EL (cell line): ENCODE measurements at regions not wholly inside any gene's neighbourhood (a gene's known extent, or its start where the extent isn't known, plus 50 kb on each side); places are given as distances from the start of the nearest gene placed in this dataset.
"Not testable (repeated sequence)": the region's sequence is repeated elsewhere in the genome, so short reads cannot be mapped to it uniquely, and the experiment has no call there.

ENCODE experiments used
- DNase-seq: peaks from one replicate; pipeline ENCODE4 v3.0.0-alpha.2; 2016

DNA sequence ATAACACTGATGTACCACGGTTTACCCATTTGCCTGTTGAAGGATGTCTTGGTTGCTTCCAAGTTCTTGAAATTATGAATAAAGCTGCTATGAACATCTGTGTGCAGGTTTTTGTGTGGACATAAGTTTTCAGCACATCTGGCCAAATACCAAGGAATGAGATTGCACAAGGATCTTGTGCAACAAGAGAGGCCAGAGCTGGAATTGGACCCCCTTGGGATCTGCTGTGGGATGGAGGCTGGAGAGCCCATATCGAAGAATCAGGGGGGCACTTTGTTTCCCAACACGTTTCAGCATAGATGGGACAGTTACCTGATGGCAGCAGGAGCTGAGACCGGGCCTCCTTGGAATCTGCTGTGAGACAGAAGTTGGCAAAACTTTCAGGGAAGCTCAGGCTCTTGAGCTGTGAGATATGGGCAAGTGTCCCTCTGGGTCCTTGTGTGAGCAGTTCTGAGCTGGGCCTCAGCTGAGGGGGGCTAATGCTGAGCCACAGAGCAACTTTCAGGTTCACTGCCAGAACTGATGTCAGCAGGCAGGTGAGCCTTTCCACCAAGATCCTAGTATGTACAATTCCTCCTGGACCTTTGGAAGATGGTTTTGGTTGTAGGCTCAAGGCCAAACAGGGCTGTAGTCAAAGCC lies 115.2 kb upstream of the RAB18 start:
- peak; percentile 10 for DNase-seq

DNA sequence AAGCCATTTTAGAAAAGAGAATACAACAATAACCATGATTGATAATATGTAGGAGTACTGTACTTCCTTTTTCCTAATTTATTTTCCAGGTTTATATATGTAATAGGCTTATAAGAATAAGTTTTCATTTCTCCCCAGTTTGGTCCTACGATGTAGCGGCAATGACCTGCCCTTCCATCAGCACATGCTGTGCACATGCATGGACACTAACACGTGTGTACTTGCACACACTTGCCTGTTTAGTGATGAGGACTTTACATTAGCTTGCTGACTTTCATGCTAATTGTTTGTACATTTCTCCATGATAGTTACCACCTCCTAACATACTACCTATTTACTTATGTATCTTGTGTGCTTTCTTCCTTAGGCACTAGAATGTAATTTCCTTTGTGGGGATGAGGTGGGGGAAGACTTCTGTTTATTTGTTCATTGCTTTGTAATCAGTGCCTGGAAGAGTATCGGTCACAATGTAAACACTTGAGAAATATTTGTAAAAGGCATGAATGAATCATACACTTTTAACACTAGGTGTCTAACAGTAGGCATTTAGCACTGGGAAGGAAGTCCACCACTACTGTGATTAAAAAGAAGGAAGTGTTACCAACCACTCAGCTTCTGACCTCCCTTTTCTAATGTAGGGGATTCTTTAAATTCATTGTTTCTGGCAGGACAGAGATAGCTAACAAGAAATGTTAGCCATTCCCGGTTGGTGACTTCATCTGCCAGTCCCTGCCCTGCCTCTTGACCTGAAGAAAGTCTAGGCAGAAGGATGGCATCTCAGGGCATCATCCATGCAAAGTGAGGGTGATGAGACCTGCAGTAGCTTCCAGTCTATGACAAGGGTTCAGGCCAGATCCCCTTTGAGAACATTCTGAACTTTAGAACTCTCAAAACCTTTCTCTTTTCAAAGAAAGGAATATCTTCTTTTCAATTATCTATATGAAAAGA lies 120.2 kb upstream of the RAB18 start:
- DNase-seq, result peak; percentile 54

DNA sequence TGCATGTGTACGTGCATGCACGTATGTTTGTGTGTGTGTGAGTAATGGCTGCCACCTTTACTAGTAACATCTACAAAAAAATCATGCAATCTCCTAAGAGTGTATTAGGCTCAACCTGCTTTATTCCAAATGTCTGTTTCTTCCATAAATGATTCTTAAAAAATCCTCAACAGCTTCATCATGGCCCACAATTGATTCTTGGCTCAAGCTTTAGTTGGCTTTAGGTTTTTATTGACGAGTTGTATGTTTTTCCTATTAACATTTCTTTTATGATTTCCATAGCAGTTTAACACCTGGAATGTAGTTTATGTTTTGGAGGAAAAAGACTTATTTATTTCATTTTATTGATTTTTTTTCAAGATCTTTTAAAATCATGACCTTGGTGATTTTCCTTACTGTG lies 121.9 kb upstream of the RAB18 start:
- DNase-seq, result no peak

DNA sequence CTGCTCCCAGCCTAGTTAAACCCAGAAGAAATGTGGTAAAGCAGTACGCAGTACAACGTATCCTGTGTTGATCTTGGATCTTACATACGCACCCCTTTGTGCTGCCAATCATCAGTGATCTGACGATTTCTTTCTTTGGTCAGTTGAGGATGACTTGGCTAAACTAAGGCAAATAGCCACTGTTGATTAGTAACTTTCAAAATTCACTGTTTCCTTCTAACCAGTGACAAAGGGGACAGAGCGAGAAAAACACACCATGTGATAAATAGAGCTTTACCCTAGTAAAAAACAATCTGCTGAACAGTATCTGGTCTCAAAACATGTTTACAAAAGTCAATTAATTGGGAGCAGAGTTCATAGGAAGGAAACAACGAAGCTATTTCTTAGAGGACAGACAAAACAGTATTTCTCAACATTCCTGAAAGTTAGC lies 123.2 kb upstream of the RAB18 start:
- DNase-seq, result no peak

DNA sequence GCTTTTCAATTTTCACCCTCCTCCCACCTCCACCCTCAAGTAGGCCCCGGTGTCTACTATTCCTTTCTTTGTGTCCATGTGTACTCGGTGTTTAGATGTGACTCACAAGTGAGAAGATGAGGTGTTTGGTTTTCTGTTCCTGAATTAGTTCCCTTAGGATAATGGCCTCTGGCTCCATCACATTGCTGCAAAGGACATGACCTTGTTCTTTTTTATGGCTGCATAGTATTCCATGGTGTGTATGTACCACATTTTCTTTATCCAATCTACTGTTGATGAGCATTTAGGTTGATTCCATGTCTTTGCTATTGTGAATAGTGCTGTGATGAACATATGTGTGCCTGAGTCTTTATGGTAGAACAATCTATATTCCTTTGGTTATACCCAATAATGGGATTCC lies 125.1 kb upstream of the RAB18 start:
- not testable (repeated sequence) for DNase-seq

DNA sequence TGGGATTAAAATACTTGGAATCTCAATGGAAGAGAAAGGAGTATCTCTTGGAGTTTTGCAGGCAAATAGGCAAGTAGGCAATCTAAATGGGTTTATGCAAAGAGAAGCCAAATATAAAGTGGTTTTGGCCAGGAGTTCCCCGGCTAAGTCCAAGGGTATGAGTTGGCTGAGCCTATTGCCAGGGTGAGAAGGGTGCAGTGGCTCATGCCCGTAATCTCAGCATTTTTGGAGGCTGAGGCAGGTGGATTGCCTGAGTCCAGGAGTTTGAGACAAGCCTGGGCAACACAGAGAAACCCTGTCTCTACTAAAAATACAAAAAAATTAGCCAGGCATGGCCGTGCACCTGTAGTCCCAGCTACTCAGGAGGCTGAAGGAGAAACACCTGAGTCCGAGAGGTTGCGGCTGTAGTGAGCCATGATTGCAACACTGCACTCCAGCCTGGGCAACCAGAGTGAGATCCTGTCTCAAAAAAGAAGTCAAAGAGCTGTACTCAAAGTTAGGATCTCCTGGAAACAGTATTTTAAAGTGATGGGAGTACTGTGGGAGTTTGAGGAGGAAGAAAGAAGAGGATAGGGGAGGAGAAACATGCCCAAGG lies 130.4 kb upstream of the RAB18 start:
- DNase-seq, result no peak

DNA sequence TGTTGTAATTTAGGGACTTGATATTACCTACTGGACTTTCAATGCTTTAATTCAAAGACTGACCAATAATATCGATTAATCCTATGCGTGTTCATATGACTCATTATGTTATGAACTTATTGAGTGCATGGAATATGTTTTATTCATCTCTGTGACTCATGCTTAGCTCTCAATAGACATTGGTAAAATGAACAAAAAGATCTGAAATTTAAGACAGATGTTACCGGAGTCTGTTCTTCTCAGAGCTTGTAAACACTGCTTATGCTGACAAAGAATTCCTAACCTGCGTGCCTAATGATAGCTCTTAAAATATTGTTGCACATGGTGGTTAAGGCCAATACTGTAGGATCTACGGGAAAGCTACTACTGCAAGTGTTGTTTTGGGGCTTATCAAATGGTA lies 131.5 kb upstream of the ACBD5 start:
- peak; percentile 17 for DNase-seq

DNA sequence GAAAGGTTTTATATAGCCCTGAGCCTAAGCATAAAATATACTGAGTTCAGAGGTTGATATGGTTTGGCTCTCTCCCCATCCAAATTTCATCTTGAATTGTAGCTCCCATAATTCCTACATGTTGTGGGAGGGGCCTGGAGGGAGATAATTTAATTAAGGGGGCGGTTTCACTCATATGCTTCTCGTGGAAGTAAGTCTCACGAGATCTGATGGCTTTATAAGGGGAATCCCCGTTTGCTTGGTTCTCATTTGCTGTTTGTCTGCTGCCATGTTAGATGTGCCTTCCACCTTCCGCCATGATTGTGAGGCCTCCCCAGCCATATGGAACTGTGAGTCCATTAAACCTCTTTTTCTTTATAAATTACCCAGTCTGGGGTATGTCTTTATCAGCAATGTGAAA lies 130.8 kb upstream of the ACBD5 start:
- not testable (repeated sequence) for DNase-seq

DNA sequence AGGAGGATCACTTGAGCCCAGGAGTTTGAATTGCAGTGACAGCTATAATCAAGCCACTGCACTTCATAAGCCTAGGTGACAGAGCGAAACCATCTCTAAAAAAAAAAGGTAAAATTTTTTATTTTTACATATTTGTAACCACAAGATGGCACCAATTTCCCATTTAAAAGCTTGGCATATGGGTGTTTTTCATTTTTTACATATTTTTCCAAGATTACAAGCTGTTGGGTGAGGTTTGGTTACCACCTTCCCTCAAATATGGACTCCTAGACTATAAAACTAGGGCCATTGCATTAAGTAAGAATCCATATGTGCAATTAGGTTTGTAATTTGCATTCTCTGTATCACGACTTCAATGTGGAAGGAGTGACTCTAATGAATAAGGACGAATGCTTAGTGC lies 129.3 kb upstream of the ACBD5 start:
- peak; percentile 18 for DNase-seq

DNA sequence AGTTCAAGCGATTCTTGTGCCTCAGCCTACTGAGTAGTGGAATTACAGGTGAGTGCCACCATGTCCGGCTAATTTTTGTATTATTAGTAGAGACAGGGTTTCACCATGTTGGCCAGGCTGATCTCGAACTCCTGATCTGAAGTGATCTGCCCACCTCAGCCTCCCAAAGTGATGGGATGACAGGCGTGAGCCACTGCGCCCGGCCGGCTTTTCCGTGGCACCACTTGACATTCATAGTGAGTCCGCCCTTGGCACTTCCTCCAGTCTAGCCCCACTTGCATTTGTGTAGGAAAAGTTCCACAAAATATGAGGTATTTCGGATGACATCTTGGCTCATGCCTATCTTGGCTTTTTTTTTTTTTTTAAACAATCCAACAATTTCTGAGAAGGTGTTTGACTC lies 128.1 kb upstream of the ACBD5 start:
- no peak for DNase-seq

DNA sequence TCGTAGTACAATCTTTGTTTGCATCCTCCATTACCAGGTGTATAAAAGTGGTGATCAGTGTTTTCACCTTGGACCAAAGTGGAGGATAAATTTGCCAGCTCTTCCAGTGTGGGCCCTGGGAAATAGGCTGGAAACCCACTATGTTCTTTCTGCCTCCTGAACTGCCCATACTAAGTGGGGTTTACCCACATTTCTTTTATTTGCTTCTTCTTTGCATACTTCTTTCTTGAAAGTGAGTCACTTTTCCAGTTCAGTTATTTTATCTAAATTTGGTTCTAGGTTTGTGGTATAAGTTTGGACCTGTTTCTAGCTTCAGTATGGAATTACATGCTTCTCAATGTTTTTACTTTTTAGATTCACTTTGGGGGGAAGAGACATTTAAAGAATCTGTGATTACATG lies 126.2 kb upstream of the ACBD5 start:
- DNase-seq, result no peak

DNA sequence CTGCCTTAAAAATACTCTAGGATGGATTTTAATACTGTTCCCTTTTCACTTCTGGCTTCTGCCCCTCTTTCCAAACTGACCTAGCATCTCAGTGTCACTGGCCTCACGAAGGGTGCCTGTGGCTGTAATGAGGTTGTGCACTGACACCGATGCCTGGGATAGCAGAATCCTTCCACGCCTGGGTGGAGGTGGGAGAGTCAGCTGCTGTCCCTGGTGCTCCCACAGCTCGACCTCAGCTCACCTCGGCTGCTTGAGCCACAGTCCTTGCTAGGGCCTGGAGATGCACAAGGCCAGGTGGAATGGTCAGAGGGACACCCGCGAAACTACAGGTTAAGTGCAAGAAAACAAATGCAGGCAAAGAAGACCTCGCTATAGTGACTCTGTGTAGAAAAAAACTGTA lies 123.4 kb upstream of the ACBD5 start:
- no peak for DNase-seq

DNA sequence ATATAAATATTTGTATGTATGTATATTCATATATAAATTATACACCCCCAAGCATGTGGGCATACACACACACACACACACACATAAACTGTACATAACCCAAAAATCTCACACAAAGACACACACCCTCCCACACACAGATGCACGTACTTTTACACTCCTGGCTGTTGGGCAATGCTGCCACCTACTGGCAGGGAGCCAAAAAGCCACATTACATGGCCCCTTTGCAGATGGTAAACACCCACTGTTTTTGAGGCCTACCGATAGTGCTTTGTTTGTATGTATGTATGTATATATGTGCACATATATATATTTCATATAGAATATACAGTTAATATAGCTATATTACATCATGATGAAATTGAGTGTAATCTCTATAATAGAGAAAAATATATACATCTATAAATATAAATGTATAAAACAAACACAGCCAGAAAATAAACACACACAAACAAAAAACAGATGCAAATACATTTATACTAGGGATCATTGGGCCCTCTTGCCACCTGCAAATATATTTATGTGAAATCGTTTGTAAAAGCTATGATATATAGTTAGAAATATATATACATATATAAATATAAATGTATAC lies 120.1 kb upstream of the ACBD5 start:
- peak; percentile 72 for DNase-seq

DNA sequence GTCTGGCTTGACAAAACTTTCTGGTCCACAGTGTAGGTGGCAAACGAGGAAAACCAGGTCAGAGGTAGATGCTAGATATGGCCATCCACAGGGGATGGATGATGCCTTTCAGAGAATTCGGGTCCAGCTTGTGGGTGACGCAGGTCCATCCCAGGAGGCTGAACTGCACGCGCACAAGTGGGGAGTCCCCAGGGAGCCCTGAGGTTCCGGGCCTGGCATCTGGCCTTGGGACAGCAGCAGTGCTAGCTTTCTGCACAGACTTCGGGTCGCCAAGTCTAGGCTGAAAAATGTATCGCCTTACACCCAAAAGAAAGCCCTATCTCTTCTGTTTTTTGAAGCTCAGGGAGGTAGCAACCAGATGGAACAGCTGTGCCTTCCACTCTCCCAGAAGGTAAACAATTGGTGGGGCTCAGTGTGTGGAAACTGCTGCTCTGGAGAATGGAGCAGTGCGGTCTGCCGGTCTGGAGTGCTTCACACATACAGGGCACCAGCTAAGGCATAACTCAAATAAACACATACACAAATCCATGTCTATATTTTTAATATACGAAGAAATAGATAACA lies 119.3 kb upstream of the ACBD5 start:
- no peak for DNase-seq

DNA sequence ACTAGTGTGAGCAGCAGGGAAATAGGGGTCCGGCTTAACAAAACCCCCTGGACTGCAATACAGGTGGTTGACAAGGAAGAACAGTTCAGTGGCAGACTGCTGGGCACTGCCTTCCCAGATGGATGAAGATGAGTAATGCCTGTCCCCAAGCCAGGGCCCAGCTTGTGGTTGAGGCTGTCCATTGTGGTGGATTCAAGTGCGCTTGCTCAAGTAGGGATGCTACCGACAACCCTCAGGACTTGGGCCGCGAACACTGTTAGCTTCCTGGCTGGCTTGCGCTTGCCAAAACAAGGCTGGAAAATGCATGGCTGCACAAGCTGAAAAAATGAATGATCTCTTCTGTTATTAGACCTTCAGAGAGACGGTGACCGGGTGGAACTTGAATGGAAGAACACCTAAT lies 116.1 kb upstream of the ACBD5 start:
- no peak for DNase-seq

DNA sequence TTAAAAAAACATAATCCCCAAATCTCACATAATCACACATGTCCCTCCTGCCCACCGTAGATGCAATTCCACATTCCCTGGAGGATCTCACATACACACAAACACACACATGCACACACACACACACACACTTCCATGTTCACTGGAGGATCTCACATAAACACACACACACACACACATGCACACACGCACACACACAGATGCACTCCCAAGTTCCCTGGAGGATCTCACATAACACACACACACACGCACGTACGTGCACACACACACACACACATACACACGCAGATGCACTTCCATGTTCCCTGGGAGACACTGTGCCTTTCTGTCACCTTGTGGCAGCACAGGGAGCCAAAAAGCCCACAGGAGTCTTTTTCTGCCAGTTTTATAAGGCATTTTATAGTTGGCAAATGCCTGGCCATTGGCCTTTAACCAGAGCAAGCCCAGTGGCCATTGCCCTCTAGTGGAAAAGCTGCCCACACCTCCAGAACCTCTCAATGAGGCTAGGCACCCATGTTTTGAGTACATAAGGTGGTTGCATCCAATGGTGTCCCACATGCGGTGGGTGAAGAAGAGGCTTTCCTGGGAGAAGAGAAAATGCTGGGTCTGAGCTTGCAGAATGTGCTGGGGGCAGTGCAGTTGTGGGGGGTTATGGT lies 115.4 kb upstream of the ACBD5 start:
- DNase-seq, result no peak

DNA sequence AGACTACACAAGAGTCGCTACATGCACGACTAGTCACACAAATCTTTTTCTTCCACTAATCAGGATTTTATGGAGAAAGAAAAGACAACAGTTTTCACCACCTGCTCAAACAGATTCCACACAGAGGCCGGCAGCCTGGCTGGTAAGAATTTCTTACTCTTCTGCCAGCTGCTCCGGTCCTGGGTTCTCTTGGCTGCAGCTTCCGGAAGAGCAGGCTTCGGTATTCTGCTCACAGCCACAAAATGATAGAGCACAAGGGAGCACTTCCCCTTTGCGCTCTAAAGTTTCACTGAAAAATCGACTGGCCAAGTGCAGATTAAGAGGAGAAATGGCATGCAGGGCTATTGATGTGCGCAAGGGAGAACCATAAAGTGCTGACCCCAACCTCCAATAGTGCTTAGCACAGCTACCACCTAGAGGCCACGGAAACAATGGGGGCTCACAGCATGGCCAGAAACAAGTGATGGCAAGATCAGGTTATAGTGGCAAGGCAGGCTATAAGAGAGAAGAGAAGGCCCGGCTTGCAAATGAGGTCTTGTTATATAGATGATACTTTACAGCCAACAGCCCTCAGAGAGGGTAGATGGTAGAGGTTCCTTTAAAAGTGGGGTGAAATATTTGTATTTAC lies 114.2 kb upstream of the ACBD5 start:
- DNase-seq, result not testable (repeated sequence)

DNA sequence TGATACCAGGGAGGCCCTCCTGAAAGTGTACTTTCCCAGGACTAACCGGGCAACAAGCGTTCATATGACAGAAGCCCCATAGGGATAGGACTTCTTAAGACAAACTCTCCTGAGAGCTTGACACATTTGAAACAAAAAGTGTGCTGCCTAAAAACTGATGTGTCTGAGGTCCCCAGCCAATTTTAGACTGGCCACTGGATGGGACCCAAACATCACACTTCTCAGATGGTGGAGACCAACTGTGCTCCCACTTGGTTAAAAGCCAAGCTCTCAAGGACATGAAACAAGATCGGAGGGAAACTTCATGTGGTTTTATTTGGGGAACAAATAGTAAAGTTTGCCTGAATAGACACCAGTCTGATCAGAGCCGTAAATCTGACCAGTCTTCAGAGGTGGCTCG lies 113.5 kb upstream of the ACBD5 start:
- not testable (repeated sequence) for DNase-seq

DNA sequence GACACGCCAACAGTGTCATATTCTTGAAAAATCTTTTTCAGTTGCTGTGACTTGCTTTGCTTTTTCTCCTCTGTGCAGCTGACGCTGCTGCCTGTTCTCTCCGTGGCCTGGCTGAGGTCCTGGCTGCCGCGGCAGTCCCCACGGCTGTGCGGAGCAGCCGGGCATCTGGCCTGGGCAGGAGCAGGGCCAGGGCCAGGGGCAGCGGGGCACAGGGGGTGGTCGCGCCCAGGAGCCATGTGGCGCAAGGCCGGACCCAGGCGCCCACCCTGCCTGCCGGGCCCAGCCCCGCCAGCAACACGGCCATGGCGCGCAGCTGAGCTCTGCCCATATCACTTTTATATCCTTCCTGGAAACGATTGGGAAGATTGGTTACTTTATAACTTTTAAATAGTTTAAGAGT lies 109.4 kb upstream of the ACBD5 start:
- no peak for DNase-seq

DNA sequence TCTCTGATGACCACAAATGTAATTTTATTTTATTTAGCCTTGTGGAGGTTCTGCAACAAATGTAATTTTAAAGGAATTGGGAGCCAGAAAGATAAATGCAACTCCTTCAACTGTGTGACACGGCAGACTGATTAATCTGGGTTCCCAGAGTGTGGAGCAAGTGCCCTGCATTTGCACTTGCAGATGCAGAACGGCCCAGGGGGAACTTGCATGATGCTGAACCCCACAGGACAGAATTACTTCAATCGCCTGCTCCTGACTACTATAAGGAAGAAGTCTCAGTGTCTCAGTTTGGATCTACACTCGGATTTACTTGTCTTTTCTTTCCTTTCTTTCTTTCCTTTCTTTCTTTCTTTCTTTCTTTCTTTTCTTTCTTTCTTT lies 107.2 kb upstream of the ACBD5 start:
- not testable (repeated sequence) for DNase-seq

DNA sequence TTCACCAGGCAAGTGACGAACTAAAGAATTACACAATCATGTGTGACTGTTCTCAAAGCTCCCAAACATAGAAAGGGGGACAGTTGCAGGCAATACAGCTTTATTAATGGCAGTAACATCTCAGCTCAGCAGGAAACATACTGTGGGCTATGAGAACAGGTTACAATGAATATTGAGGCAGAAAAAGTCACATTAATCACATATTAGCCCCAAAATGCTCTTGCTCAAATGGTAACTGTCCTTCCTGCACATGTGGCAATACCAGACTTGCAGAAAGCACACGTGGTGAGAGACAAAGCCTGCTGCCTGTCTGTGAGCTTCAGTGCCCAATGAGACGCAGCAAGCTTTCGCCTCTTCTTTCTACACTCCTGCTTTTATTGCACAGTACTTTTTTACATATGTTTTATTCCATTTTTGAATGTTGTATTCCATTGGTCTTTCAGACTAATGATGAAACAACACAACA lies 104.9 kb upstream of the ACBD5 start:
- no peak for DNase-seq
